HepG2 (cell line): ENCODE measurements at regions not wholly inside any gene's neighbourhood (a gene's known extent, or its start where the extent isn't known, plus 50 kb on each side); places are given as distances from the start of the nearest gene placed in this dataset.

ENCODE experiments used
- ATAC-seq: fragments of 200-7000 bp; cut with Tn5 transposase; 3 replicates; pipeline ENCODE4 v1.9.1; 2020; ENCODE audit warnings: mild to moderate bottlenecking, moderate library complexity
- BruUV-seq: library from RNA; stranded (reverse); fragments of 400-500 nt; replicated peaks from 2 replicates; lab custom pipeline; 2021; lab: Mats Ljungman, UMichigan
- CTCF ChIA-PET: fragments of 300-600 bp; formaldehyde crosslinking; extraction: SDS; loops from one replicate; lab custom pipeline; 2021; ENCODE audit warnings: low total read pairs, inconsistent platforms, low intra/inter-chr PET ratio; lab: Yijun Ruan, JAX
- POLR2A ChIA-PET: fragments of 350-600 bp; sonication (Branson Sonifier 250); formaldehyde crosslinking; loops from one replicate; lab custom pipeline; 2020; ENCODE audit warnings: antibody characterized with exemption, inconsistent platforms; lab: Yijun Ruan, JAX
- DNase-seq: peaks from one replicate; pipeline ENCODE4 v3.0.0-alpha.2; 2015; ENCODE audit warnings: low spot score
- FAIRE-seq: peaks from 3 replicates; lab custom pipeline; 2011; peaks lifted over from hg19 to GRCh38; lab: Jason Lieb, UNC
- H2AFZ ChIP-seq: one replicate; pipeline ENCODE4 v1.6.1; 2011; ENCODE audit warnings: low read length, inconsistent platforms
- H3K27ac ChIP-seq: fragments of 300-600 bp; 3 replicates; pipeline ENCODE4 v1.8.0; 2011; ENCODE audit warnings: mixed run types, mild to moderate bottlenecking, mixed read lengths, low read length, inconsistent platforms; ENCODE audit not compliant: insufficient read depth; ENCODE audit errors: extremely low read length
- H3K27me3 ChIP-seq, 2 experiments: fragments of 200-600 bp in 1 of 2; 2 replicates in 1 of 2; 3 replicates in 1 of 2; pipeline versions ENCODE4 v1.6.0 to v1.8.0; 2011; ENCODE audit warnings: low read length in 2 of 2, mild to moderate bottlenecking in 2 of 2, moderate library complexity in 2 of 2, inconsistent platforms in 1 of 2; ENCODE audit not compliant: insufficient read depth in 2 of 2, control insufficient read depth in 1 of 2
- H3K36me3 ChIP-seq, 2 experiments: fragments of 200-600 bp in 1 of 2; replicated peaks in 1 of 2; 2 replicates in 1 of 2; 3 replicates in 1 of 2; pipeline versions ENCODE4 v1.5.1 to v1.8.0; 2011; ENCODE audit warnings: low read length in 2 of 2, inconsistent platforms in 1 of 2; ENCODE audit not compliant: insufficient read depth in 2 of 2, control insufficient read depth in 1 of 2
- H3K4me1 ChIP-seq: 2 replicates; pipeline ENCODE4 v1.5.1; 2012; ENCODE audit warnings: low read length, inconsistent platforms; ENCODE audit not compliant: insufficient read depth
- H3K4me2 ChIP-seq: 2 replicates; pipeline ENCODE4 v1.6.0; 2011; ENCODE audit warnings: low read depth, low read length, inconsistent platforms
- H3K4me3 ChIP-seq, 3 experiments: fragments of 200-600 bp in 1 of 3; sonication (generic), shearing (Covaris generic) in 1 of 3; replicated peaks in 1 of 3; 2 replicates each; pipeline ENCODE4 v1.5.1; 2011 to 2016; ENCODE audit warnings: low read length in 3 of 3, inconsistent platforms in 2 of 3, low read depth in 2 of 3, mild to moderate bottlenecking in 2 of 3, control low read depth in 1 of 3, mixed read lengths in 1 of 3; ENCODE audit not compliant: insufficient read depth in 1 of 3
- H3K79me2 ChIP-seq: one replicate; pipeline ENCODE4 v1.6.1; 2011; ENCODE audit warnings: low read length, inconsistent platforms; ENCODE audit not compliant: insufficient read depth
- H3K9ac ChIP-seq: 2 replicates; pipeline ENCODE4 v1.6.0; 2011; ENCODE audit warnings: mild to moderate bottlenecking, low read depth, low read length, inconsistent platforms; ENCODE audit not compliant: insufficient read depth
- H3K9me3 ChIP-seq: 2 replicates; pipeline ENCODE4 v1.5.1; 2012; ENCODE audit warnings: mild to moderate bottlenecking, low read length
- H4K20me1 ChIP-seq: 2 replicates; pipeline ENCODE4 v1.6.0; 2011; ENCODE audit warnings: inconsistent platforms, mild to moderate bottlenecking, low read length, moderate library complexity; ENCODE audit not compliant: insufficient read depth
- HHEX ChIP-seq: IDR thresholded peaks from 2 replicates; pipeline ENCODE4 v1.6.1; 2016; ENCODE audit warnings: control low read depth
- KDM3A ChIP-seq: IDR thresholded peaks from 2 replicates; pipeline ENCODE4 v1.6.1; 2018; ENCODE audit warnings: low read depth, missing compliant biosample characterization
- ZNF160 ChIP-seq: sonication (generic); formaldehyde crosslinking; IDR thresholded peaks from 2 replicates; pipeline ENCODE4 v1.8.0; 2022; ENCODE audit warnings: mild to moderate bottlenecking, inconsistent platforms, missing genetic modification reagents
- WGBS: methylation state at CpG from one replicate; pipeline ENCODE4 v1.1.6; 2017; ENCODE audit warnings: low lambda C conversion rate; 5-methylcytosine and 5-hydroxymethylcytosine counted together
- in situ Hi-C: cut with HindIII; loops from 2 replicates; pipeline ENCODE4 v1.10.0; 2017; ENCODE audit warnings: low pct_unique_long_range_greater_than_20kb; ENCODE audit not compliant: extremely low pct_ligation_motif_present
- intact Hi-C: fragments of 100-400 bp; cut with micrococcal nuclease; formaldehyde crosslinking; loops from one replicate; pipeline ENCODE4 v1.10.0; 2022; ENCODE audit not compliant: unreplicated experiment
- TF ChIP-seq, protein P1 (sequence below): sonication (generic); formaldehyde crosslinking; IDR thresholded peaks from 2 replicates; pipeline ENCODE4 v1.5.0; 2020; ENCODE audit warnings: mild to moderate bottlenecking, missing genetic modification reagents
- TF ChIP-seq, protein P2 (sequence below): sonication (generic); formaldehyde crosslinking; IDR thresholded peaks from 2 replicates; pipeline ENCODE4 v1.4.0; 2020; ENCODE audit warnings: mild to moderate bottlenecking, missing genetic modification reagents

DNA sequence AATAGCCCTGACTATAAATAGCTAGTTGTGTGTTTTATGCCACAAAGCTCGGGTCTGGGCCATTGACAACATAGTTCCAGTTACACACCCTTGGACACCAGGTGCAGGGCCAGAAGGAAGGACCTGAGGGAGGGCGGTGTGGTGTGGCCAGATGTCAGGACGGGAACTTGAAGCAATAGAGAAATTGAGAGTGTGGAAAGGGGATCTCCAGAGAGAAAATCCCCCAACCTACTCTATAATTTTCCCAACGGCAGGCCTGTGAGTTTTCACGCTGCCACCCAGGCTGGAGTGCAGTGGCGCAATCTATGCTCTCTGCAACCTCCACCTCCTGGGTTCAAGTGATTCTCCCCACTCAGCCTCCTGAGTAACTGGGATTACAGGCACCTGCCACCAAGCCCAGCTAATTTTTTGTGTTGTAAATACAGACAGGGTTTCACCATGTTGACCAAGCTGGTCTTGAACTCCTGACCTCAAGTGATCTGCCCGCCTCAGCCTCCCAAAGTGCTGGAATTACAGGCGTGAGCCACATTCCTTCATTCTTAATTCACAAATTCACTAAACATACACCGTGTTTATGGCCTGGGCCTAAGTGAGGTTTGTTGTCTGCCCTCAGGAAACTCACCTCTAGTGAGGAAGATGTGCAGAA is 70.8 kb upstream of the KLF13 start:
- POLR2A ChIA-PET = no interaction called here
- intact Hi-C loops = no loop called here
- Histone ChIP-seq H3K4me3 (no peak overlapping the region), H3K9me3 (no peaks in the 10 kb centered on the region), H3K4me2 (no peak overlapping the region), H3K36me3 (no peaks in the 10 kb centered on the region)
- FAIRE-seq = no peak
- DNase-seq = no peak
- TF ChIP-seq HHEX (CRISPR knock-in tag) (no peak), ZNF160 (CRISPR knock-in tag) (no peak), KDM3A (CRISPR knock-in tag) (no peak)
- TF ChIP-seq, protein P1, sequence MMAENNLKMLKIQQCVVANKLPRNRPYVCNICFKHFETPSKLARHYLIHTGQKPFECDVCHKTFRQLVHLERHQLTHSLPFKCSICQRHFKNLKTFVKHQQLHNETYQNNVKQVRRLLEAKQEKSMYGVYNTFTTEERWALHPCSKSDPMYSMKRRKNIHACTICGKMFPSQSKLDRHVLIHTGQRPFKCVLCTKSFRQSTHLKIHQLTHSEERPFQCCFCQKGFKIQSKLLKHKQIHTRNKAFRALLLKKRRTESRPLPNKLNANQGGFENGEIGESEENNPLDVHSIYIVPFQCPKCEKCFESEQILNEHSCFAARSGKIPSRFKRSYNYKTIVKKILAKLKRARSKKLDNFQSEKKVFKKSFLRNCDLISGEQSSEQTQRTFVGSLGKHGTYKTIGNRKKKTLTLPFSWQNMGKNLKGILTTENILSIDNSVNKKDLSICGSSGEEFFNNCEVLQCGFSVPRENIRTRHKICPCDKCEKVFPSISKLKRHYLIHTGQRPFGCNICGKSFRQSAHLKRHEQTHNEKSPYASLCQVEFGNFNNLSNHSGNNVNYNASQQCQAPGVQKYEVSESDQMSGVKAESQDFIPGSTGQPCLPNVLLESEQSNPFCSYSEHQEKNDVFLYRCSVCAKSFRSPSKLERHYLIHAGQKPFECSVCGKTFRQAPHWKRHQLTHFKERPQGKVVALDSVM (CRISPR knock-in tag) = 0 out of 2 replicates have a peak, but pooled peaks have one; percentile 24
- TF ChIP-seq, protein P2, sequence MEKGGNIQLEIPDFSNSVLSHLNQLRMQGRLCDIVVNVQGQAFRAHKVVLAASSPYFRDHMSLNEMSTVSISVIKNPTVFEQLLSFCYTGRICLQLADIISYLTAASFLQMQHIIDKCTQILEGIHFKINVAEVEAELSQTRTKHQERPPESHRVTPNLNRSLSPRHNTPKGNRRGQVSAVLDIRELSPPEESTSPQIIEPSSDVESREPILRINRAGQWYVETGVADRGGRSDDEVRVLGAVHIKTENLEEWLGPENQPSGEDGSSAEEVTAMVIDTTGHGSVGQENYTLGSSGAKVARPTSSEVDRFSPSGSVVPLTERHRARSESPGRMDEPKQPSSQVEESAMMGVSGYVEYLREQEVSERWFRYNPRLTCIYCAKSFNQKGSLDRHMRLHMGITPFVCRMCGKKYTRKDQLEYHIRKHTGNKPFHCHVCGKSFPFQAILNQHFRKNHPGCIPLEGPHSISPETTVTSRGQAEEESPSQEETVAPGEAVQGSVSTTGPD = no peak
- TF ChIP-seq, all 625 proteins: peak for 1
- in situ Hi-C loops = no loop called here
- no TSS peak for BruUV-seq
- Histone ChIP-seq H3K79me2 (no peaks in the 10 kb centered on the region), H2AFZ (no peak overlapping the region), H3K27me3 (peaks cover 0 to under 1% of the 10 kb centered on the region in 2 experiments; a peak in 2 of 5 replicates), H3K27ac (no peak overlapping the region), H4K20me1 (no peaks in the 10 kb centered on the region), H3K4me1 (peaks cover 11% of the 10 kb centered on the region), H3K9ac (no peak overlapping the region)
- WGBS = 23% methylated on average over 9 of the region's 9 CpGs
- no peak for ATAC-seq
- CTCF ChIA-PET = no interaction called here
